Erythroblast (primary cell): ENCODE measurements at regions not wholly inside any gene's neighbourhood (a gene's known extent, or its start where the extent isn't known, plus 50 kb on each side); places are given as distances from the start of the nearest gene placed in this dataset.

ENCODE experiments used
- GATA1 ChIP-seq: IDR thresholded peaks from 2 replicates; pipeline ENCODE4 v1.6.1; 2011; ENCODE audit warnings: low read depth, mild to moderate bottlenecking, control low read depth, low read length, moderate library complexity
- POLR2A ChIP-seq: IDR thresholded peaks from 2 replicates; pipeline ENCODE4 v1.6.1; 2011; ENCODE audit warnings: mild to moderate bottlenecking, low read length

DNA sequence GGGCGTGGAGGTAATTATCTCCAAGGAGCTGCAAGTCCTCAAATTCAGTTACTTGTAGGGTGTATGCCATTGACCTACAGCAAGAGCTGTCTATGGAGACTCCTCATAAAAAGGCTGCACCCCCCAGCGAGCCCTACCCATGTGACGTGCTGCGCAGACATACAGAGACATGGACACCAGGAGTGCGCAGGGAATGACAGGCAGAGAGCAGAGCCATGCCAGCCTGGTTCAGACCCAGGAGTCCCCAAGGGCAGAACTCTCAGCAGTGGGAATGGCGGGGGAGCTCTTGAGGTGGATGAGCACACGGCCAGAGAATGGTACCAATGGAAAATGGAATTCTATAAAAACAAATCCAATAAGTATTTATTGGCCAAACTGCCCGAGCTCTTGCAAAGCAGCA is 310.1 kb downstream of the MYCN start:
- no peak for TF ChIP-seq POLR2A
- no peak for TF ChIP-seq GATA1
